Activated naive CD4-positive, alpha-beta T cell treated with anti-CD3 and anti-CD28 coated beads, Interleukin-2, amount 50 U/mL, for 24 hours (primary cell): ENCODE measurements at regions not wholly inside any gene's neighbourhood (a gene's known extent, or its start where the extent isn't known, plus 50 kb on each side); places are given as distances from the start of the nearest gene placed in this dataset.

Experiments used
- H3K27ac Mint-ChIP-seq: one replicate; pipeline ENCODE4 v1.8.0; 2021; ENCODE audit warnings: mild to moderate bottlenecking, mixed read lengths
- H3K27me3 Mint-ChIP-seq: one replicate; pipeline ENCODE4 v1.8.0; 2021; ENCODE audit warnings: mixed read lengths
- H3K36me3 Mint-ChIP-seq: one replicate; pipeline ENCODE4 v1.8.0; 2021; ENCODE audit warnings: mixed read lengths
- H3K4me1 Mint-ChIP-seq: one replicate; pipeline ENCODE4 v1.8.0; 2021; ENCODE audit warnings: mixed read lengths
- H3K4me3 Mint-ChIP-seq: one replicate; pipeline ENCODE4 v1.8.0; 2021; ENCODE audit warnings: mild to moderate bottlenecking, mixed read lengths
- H3K9me3 Mint-ChIP-seq: one replicate; pipeline ENCODE4 v1.8.0; 2021; ENCODE audit warnings: mixed read lengths

DNA sequence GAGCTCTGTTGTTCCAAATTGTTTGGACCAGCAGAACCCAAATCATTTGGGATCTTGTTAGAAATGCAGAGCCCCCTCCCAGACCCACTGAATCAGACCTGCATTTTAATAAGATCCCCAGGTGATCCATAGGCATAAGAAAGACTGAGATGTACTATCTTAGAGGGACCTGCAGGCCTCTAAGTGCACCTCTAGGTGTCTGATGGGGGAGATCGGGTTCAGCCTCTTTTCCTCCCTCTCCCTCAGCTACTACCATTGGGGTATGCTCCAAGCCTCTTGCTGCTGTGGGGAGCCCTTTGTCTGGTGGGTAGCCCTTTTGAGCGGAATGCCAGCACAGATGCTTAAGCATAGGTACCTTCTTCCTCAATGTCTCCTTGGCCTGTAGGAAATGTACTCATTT is 63.8 kb upstream of the RPS6KA3 start:
- Mint-ChIP-seq H3K4me3 (no peak overlapping the region), H3K27me3 (no peaks in the 10 kb centered on the region), H3K4me1 (peaks cover 17% of the 10 kb centered on the region), H3K9me3 (no peaks in the 10 kb centered on the region), H3K27ac (no peak overlapping the region), H3K36me3 (no peaks in the 10 kb centered on the region)

GRCh38 chrX:20329435-20329834 is 62.7 kb upstream of the RPS6KA3 start:
- H3K9me3 Mint-ChIP-seq, result no peaks in the 10 kb centered on the region
- peaks cover 9% of the 10 kb centered on the region for H3K4me1 Mint-ChIP-seq
- H3K4me3 Mint-ChIP-seq, result no peak overlapping the region
- H3K27ac Mint-ChIP-seq, result no peak overlapping the region
- no peaks in the 10 kb centered on the region for H3K36me3 Mint-ChIP-seq
- no peaks in the 10 kb centered on the region for H3K27me3 Mint-ChIP-seq

DNA sequence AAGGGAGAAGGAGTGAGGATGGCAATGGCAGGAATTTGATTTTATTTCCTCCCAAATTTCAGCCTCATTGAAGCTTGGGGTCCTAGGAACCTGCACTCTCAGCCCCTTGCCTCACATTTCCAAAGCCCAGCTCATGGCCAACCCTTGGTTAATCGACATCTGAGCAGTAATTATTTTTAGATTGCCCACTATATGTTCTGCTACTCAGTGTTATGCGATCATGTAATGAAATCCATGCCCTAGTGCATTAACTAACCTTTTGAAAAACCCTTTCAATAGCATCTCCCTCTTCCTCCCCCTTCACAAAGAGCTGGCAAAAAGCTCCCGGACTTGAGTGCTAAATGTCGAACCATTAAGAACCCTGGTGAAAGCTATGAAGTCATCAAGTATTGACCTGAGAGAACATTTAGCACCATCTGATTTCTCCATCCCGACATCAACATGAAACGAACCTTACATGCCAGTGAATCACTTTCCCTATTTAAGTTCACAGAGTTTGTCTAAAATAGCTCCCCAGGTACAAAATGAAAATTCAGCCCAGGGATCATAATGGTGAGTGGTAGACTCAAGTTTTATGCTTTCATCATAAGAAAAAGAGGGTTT is 59.2 kb upstream of the RPS6KA3 start:
- Mint-ChIP-seq H3K27ac (no peak overlapping the region), H3K36me3 (no peaks in the 10 kb centered on the region), H3K27me3 (no peaks in the 10 kb centered on the region), H3K4me3 (no peak overlapping the region), H3K4me1 (peaks cover 18% of the 10 kb centered on the region), H3K9me3 (no peaks in the 10 kb centered on the region)

DNA sequence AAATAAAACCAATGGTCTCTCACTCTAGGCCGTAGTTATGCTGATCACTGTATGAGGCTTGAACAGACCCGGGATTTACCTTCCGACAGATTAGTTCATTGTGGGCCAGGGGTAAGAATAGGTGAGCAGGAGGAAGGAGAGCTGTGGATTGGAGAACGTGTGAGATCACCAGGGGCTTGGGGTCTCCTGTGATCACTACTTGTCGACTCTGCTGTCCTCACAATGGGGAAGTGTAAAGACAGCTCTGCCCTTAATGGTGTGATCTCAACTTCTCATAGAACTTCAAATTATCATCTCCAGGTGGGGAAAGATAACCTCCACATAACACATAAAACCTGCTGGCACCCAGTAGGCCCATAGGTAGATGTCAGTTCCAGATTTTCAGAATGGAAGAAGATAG is 56.2 kb upstream of the RPS6KA3 start:
- Mint-ChIP-seq H3K36me3 (no peaks in the 10 kb centered on the region), H3K4me3 (no peak overlapping the region), H3K27ac (no peak overlapping the region), H3K27me3 (no peaks in the 10 kb centered on the region), H3K9me3 (no peaks in the 10 kb centered on the region), H3K4me1 (peaks cover 30% of the 10 kb centered on the region)

DNA sequence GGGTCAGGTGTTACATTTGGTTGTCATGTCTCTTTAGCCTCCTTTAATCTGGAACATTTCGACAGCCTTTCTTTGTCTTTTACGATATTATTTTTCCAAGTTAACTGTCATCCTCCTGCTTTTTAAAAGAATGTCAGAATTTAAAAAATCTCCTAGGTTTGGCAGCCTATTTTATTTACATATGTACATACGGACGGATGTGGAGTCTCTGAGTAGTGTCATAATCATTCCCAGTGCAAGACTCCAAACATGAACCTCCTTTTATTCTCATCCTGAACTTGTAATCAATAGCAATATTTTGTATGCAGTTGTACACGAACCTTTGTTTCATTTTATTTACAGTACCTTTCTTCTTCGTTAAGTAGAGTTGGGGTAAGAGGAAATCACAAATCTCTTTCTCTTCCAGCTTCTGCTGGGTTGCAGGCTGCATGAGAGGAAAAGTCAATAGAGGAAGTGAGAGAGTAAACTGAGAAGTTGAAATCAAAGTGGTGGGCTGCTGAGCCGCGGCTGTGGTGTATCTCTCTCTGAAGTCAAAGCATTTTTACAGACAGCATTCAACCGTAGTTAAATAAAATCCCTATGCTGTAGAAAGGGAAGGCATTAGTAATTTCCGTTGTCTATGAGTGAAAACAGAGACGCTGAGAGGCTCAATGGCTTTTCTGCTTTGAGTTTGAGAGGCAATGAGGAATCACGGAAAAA is 53.9 kb upstream of the RPS6KA3 start:
- H3K36me3 Mint-ChIP-seq, result no peaks in the 10 kb centered on the region
- H3K27me3 Mint-ChIP-seq, result no peaks in the 10 kb centered on the region
- peaks cover 30% of the 10 kb centered on the region for H3K4me1 Mint-ChIP-seq
- no peaks in the 10 kb centered on the region for H3K9me3 Mint-ChIP-seq
- H3K27ac Mint-ChIP-seq, result peak overlapping the region; percentile 77
- peak overlapping the region; percentile 81 for H3K4me3 Mint-ChIP-seq

- Mint-ChIP-seq H3K4me3 (no peak overlapping the region), H3K27me3 (no peaks in the 10 kb centered on the region), H3K36me3 (no peaks in the 10 kb centered on the region), H3K9me3 (no peaks in the 10 kb centered on the region), H3K27ac (no peak overlapping the region), H3K4me1 (peaks cover 41% of the 10 kb centered on the region)
These were observed 52.3 kb upstream of the RPS6KA3 start for GRCh38 chrX:20319054-20319453.

- Mint-ChIP-seq H3K27ac (no peak overlapping the region), H3K4me1 (peaks cover 44% of the 10 kb centered on the region), H3K36me3 (no peaks in the 10 kb centered on the region), H3K27me3 (no peaks in the 10 kb centered on the region), H3K9me3 (no peaks in the 10 kb centered on the region), H3K4me3 (no peak overlapping the region)
These were observed 51.2 kb upstream of the RPS6KA3 start for GRCh38 chrX:20317873-20318272.
